OCI-LY7 (cell line): ENCODE measurements at regions not wholly inside any gene's neighbourhood (a gene's known extent, or its start where the extent isn't known, plus 50 kb on each side); places are given as distances from the start of the nearest gene placed in this dataset.
"Not testable (repeated sequence)": the region's sequence is repeated elsewhere in the genome, so short reads cannot be mapped to it uniquely, and the experiment has no call there.

Experiments
- BruUV-seq: library from RNA; stranded (reverse); fragments of 400-500 nt; replicated peaks from 2 replicates; lab custom pipeline; 2021; lab: Mats Ljungman, UMichigan
- CTCF ChIA-PET: fragments of 300-600 bp; sonication (Branson Sonifier 250); formaldehyde crosslinking; loops from one replicate; lab custom pipeline; 2022; ENCODE audit warnings: antibody characterized with exemption; ENCODE audit not compliant: unreplicated experiment; lab: Charles Lee
- POLR2A ChIA-PET: fragments of 300-600 bp; sonication (Branson Sonifier 250); formaldehyde crosslinking; loops from one replicate; lab custom pipeline; 2022; ENCODE audit warnings: antibody characterized with exemption; lab: Charles Lee
- DNase-seq: peaks from one replicate; pipeline ENCODE4 v3.0.0-alpha.2; 2015; ENCODE audit warnings: low spot score
- H2AFZ ChIP-seq: fragments of 200-600 bp; sonication (generic), shearing (Covaris generic); 2 replicates; pipeline ENCODE4 v1.6.1; 2014; ENCODE audit warnings: mild to moderate bottlenecking, antibody characterized with exemption, low read length, moderate library complexity
- H3K27ac ChIP-seq: fragments of 200-600 bp; sonication (generic); 2 replicates; pipeline ENCODE4 v1.5.1; 2014; ENCODE audit warnings: mixed run types, low read depth, mild to moderate bottlenecking, moderate library complexity, low read length, inconsistent platforms; ENCODE audit not compliant: poor library complexity, severe bottlenecking
- H3K36me3 ChIP-seq: fragments of 200-600 bp; sonication (generic); 2 replicates; pipeline ENCODE4 v1.6.1; 2014; ENCODE audit warnings: mild to moderate bottlenecking, antibody characterized with exemption, low read length, moderate library complexity, mixed read lengths; ENCODE audit not compliant: insufficient read depth
- H3K4me1 ChIP-seq: fragments of 200-600 bp; sonication (generic); 2 replicates; pipeline ENCODE4 v1.5.1; 2014; ENCODE audit warnings: mild to moderate bottlenecking, low read length; ENCODE audit not compliant: insufficient read depth, poor library complexity, severe bottlenecking
- H3K4me2 ChIP-seq: fragments of 200-600 bp; sonication (generic); 2 replicates; pipeline ENCODE4 v1.6.1; 2014; ENCODE audit warnings: mild to moderate bottlenecking, low read length
- H3K4me3 ChIP-seq: fragments of 200-600 bp; sonication (generic); 2 replicates; pipeline ENCODE4 v1.5.1; 2014; ENCODE audit warnings: mild to moderate bottlenecking, low read depth, low read length; ENCODE audit not compliant: poor library complexity, severe bottlenecking
- H3K79me2 ChIP-seq: fragments of 200-600 bp; sonication (generic); 2 replicates; pipeline ENCODE4 v1.6.1; 2016; ENCODE audit warnings: low read depth, mild to moderate bottlenecking, low read length, moderate library complexity, mixed read lengths; ENCODE audit not compliant: insufficient read depth
- H3K9me2 ChIP-seq: fragments of 200-600 bp; sonication (generic); 2 replicates; pipeline ENCODE4 v1.6.1; 2016; ENCODE audit warnings: mild to moderate bottlenecking, low read length, mixed read lengths; ENCODE audit not compliant: insufficient read depth
- H3K9me3 ChIP-seq: fragments of 200-600 bp; sonication (generic); 2 replicates; pipeline ENCODE4 v1.6.1; 2014; ENCODE audit warnings: mild to moderate bottlenecking, mixed run types, low read length, mixed read lengths
- H4K20me1 ChIP-seq: fragments of 200-600 bp; sonication (generic); 2 replicates; pipeline ENCODE4 v1.6.1; 2014; ENCODE audit warnings: mild to moderate bottlenecking, antibody characterized with exemption, low read length, moderate library complexity, mixed read lengths; ENCODE audit not compliant: insufficient read depth
- EZH2phosphoT487 ChIP-seq: fragments of 200-600 bp; sonication (generic); IDR thresholded peaks from 2 replicates; pipeline ENCODE4 v1.6.1; 2018; ENCODE audit warnings: low read depth, borderline replicate concordance, mild to moderate bottlenecking, mixed run types, antibody characterized with exemption, low read length, moderate library complexity, mixed read lengths
- intact Hi-C: fragments of 100-400 bp; cut with micrococcal nuclease; formaldehyde crosslinking; loops from one replicate; pipeline ENCODE4 v1.10.0; 2022; ENCODE audit not compliant: unreplicated experiment
- TF ChIP-seq, protein P1 (sequence below): fragments of 200-600 bp; sonication (generic); conservative IDR thresholded peaks from 2 replicates; pipeline ENCODE4 v1.5.1; 2014; ENCODE audit warnings: mild to moderate bottlenecking, antibody characterized with exemption, low read length, moderate library complexity, mixed read lengths

DNA sequence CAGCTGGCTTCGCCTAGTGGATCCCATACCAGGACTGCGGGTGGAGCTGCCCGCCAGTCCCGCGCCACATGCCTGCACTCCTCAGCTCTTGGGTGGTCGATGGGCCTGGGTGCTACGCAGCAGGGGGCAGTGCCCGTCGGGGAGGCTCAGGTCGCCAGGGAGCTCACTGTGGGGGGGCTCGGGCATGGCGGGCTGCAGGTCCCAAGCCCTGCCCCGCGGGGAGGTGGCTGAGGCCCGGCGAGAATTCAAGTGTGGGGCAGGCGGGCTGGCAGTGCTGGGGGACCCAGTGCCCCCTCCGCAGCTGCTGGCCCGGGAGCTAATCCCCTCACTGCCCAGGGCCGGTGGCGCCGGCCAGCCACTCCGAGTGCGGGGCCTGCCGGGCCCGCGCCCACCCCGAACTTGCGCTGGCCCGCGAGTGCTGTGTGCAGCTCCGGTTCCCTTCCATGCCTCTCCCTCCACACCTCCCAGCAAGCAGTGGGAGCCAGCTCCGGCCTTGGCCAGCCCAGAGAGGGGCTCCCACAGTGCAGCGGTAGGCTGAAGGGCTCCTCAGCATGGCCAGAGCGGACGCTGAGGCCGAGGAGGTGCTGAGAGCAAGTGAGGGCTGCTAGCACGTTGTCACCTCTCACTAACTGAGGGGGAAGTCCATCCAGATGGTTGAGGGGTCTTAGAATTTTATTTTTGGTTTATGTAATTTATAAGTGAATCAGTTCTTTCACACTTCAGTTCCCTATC, 85.2 kb upstream of the HMCN1 start:
- Histone ChIP-seq H3K9me3 (no peaks in the 10 kb centered on the region; the same call in 1 of the 2 replicates), H3K4me1 (no peaks in the 10 kb centered on the region), H3K27ac (no peak overlapping the region), H3K36me3 (no peaks in the 10 kb centered on the region), H3K79me2 (no peaks in the 10 kb centered on the region), H3K4me3 (no peak overlapping the region), H4K20me1 (no peaks in the 10 kb centered on the region), H2AFZ (no peak overlapping the region), H3K4me2 (no peak overlapping the region), H3K9me2 (no peaks in the 10 kb centered on the region)
- TF ChIP-seq, protein P1, sequence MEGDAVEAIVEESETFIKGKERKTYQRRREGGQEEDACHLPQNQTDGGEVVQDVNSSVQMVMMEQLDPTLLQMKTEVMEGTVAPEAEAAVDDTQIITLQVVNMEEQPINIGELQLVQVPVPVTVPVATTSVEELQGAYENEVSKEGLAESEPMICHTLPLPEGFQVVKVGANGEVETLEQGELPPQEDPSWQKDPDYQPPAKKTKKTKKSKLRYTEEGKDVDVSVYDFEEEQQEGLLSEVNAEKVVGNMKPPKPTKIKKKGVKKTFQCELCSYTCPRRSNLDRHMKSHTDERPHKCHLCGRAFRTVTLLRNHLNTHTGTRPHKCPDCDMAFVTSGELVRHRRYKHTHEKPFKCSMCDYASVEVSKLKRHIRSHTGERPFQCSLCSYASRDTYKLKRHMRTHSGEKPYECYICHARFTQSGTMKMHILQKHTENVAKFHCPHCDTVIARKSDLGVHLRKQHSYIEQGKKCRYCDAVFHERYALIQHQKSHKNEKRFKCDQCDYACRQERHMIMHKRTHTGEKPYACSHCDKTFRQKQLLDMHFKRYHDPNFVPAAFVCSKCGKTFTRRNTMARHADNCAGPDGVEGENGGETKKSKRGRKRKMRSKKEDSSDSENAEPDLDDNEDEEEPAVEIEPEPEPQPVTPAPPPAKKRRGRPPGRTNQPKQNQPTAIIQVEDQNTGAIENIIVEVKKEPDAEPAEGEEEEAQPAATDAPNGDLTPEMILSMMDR = no peak
- TF ChIP-seq EZH2phosphoT487 = no peak
- CTCF ChIA-PET = no interaction called here
- intact Hi-C loops = no loop called here
- POLR2A ChIA-PET = no interaction called here
- no TSS peak for BruUV-seq
- no peak for DNase-seq

DNA sequence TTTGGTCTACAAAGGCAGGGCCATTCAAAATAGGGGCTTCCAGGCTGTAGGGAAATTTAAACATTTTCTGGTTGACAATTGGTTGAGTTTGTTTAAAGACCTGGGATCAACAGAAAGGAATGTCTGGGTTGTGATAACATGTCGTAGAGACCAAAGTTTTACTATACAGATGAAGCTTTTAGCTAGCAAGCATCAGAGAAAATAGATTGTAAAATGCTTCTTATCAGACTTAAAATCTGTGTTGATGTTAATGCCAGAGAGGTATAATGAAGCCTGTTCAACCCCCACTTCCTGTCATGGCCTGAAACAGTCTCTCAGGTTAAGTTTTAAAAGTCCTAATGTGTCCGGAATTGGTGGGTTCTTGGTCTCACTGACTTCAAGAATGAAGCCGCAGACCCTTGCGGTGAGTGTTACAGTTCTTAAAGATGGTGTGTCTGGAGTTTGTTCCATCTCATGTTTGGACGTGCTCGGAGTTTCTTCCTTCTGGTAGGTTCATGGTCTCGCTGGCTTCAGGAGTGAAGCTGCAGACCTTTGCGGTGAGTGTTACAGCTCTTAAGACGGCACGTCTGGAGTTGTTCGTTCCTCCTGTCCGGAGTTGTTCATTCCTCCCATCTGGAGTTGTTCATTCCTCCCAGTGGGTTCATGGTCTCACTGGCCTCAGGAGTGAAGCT, 86.5 kb upstream of the HMCN1 start:
- BruUV-seq, H3K9me2 ChIP-seq, H3K4me1 ChIP-seq, H2AFZ ChIP-seq, H4K20me1 ChIP-seq, H3K27ac ChIP-seq, H3K9me3 ChIP-seq, H3K79me2 ChIP-seq, DNase-seq, H3K36me3 ChIP-seq, intact Hi-C loops, H3K4me3 ChIP-seq, H3K4me2 ChIP-seq, CTCF ChIA-PET: not testable (repeated sequence)
- POLR2A ChIA-PET = interaction anchor here (0.6 kb wide), 1 partner anchor 58 kb away, joined by 3 read pairs; no protein-coding TSS in a partner anchor

DNA sequence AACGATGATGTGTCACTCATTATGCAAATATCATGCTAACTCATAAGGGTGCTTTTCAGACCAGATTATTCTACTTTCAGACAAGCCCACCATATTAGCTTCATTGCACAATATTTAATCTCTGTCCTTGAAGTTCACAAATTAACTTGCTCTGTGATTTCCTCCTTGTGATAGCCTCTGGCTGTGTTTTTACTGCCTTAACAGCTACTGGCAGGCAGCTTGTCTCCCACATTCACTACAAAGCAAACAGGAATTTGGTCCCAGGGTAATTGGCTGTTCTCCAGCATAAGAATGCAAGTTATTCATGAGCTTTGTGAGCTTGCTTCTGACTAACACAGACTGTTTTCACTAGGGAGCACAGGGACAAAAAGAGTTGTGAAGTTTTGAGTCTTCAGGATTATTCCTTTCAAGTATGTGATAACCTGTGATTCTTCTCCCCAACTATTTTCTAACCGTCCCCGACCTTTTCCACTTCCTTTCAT, 87.9 kb upstream of the HMCN1 start:
- intact Hi-C loops = no loop called here
- no peaks in the 10 kb centered on the region for H3K9me3 ChIP-seq
- H3K4me3 ChIP-seq = no peak overlapping the region
- CTCF ChIA-PET = no interaction called here
- TF ChIP-seq EZH2phosphoT487 = no peak
- TF ChIP-seq, protein P1 = no peak
- no peaks in the 10 kb centered on the region for H3K9me2 ChIP-seq
- BruUV-seq = no TSS peak
- H3K4me2 ChIP-seq = no peak overlapping the region
- H3K4me1 ChIP-seq = no peaks in the 10 kb centered on the region
- no peak overlapping the region for H2AFZ ChIP-seq
- no peak for DNase-seq
- H3K27ac ChIP-seq = no peak overlapping the region
- H3K79me2 ChIP-seq = no peaks in the 10 kb centered on the region
- H3K36me3 ChIP-seq = no peaks in the 10 kb centered on the region
- H4K20me1 ChIP-seq = no peaks in the 10 kb centered on the region
- POLR2A ChIA-PET = interaction anchor here (0.5 to 1.1 kb wide), 4 partner anchors 17 to 1221 kb away, joined by 3 to 6 read pairs (median 3); no protein-coding TSS in a partner anchor
